PC-3 (cell line): ENCODE measurements at regions not wholly inside any gene's neighbourhood (a gene's known extent, or its start where the extent isn't known, plus 50 kb on each side); places are given as distances from the start of the nearest gene placed in this dataset.

Experiments used
- CTCF ChIP-seq: fragments of 300-600 bp; sonication (generic); conservative IDR thresholded peaks from 2 replicates; pipeline ENCODE4 v1.5.1; 2017; ENCODE audit warnings: antibody characterized with exemption, low read depth, mild to moderate bottlenecking, low read length
- EZH2 ChIP-seq: fragments of 300-600 bp; sonication (generic); IDR thresholded peaks from one replicate; pipeline ENCODE4 v1.6.1; 2017; ENCODE audit warnings: antibody characterized with exemption, mild to moderate bottlenecking, low read length; ENCODE audit not compliant: unreplicated experiment
- EZH2phosphoT487 ChIP-seq: fragments of 300-600 bp; sonication (generic); IDR thresholded peaks from 2 replicates; pipeline ENCODE4 v1.6.1; 2018; ENCODE audit warnings: mild to moderate bottlenecking, antibody characterized with exemption, low read length, borderline replicate concordance

DNA sequence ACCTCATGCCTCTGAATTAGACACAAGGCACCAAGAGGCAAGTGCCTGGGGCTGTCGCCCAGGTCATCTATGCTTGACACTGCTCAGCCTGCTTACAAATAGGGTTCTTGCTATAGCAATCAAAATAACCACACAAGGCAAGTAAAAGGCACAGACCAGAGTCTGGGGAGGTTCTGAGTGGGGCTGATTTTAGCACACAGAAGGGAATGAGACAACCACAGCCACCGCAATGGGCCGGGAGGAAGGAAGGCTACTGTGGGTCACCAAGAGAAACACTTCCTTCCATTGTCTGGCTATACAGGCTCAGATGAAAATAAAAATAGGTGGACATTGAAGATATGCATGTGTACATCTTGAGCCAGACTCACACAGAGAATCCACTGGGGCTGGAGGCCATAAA lies 159.1 kb downstream of the DLEU7 start:
- TF ChIP-seq EZH2 = no peak
- no peak for TF ChIP-seq CTCF
- TF ChIP-seq EZH2phosphoT487 = no peak
